HG03432 (cell line): ENCODE measurements at regions not wholly inside any gene's neighbourhood (a gene's known extent, or its start where the extent isn't known, plus 50 kb on each side); places are given as distances from the start of the nearest gene placed in this dataset.
A peak's percentile ranks its signal among the peaks of the same experiment; 100 is the strongest.
"Not testable (repeated sequence)": the region's sequence is repeated elsewhere in the genome, so short reads cannot be mapped to it uniquely, and the experiment has no call there.

Experiments used
- ATAC-seq: cut with Tn5 transposase; IDR thresholded peaks from one replicate; pipeline ENCODE4 v1.9.1; 2021; ENCODE audit warnings: mild to moderate bottlenecking, moderate library complexity; ENCODE audit not compliant: unreplicated experiment

- ATAC-seq = not testable (repeated sequence)
Observed at GRCh38 chrX:77127571-77127970, 319.6 kb upstream of the FGF16 start.

GRCh38 chrX:77143907-77144306 lies 303.3 kb upstream of the FGF16 start:
- no peak for ATAC-seq

- no peak for ATAC-seq
Observed at GRCh38 chrX:77160301-77160700, 286.9 kb upstream of the FGF16 start.

- no peak for ATAC-seq
Observed at GRCh38 chrX:77162777-77163176, 284.4 kb upstream of the FGF16 start.

- no peak for ATAC-seq
Observed at GRCh38 chrX:77167993-77168392, 279.2 kb upstream of the FGF16 start.

- ATAC-seq = no peak
Observed at GRCh38 chrX:77174680-77175519, 272.3 kb upstream of the FGF16 start.

- ATAC-seq = no peak
Observed at GRCh38 chrX:77200663-77201062, 246.5 kb upstream of the FGF16 start.

- ATAC-seq = no peak
Observed at GRCh38 chrX:77223046-77223445, 224.1 kb upstream of the FGF16 start.

- no peak for ATAC-seq
Observed at GRCh38 chrX:77264490-77264889, 182.7 kb upstream of the FGF16 start.

- ATAC-seq = no peak
Observed at GRCh38 chrX:77275392-77275791, 171.8 kb upstream of the FGF16 start.

- ATAC-seq = no peak
Observed at GRCh38 chrX:77276742-77277141, 170.4 kb upstream of the FGF16 start.

- ATAC-seq = no peak
Observed at GRCh38 chrX:77277911-77278310, 169.3 kb upstream of the FGF16 start.

GRCh38 chrX:77279373-77279772 lies 167.8 kb upstream of the FGF16 start:
- ATAC-seq = not testable (repeated sequence)

- ATAC-seq = peak; percentile 51
Observed at GRCh38 chrX:77293331-77293995, 153.7 kb upstream of the FGF16 start.

GRCh38 chrX:77298296-77298695 lies 148.9 kb upstream of the FGF16 start:
- no peak for ATAC-seq

GRCh38 chrX:77298790-77299189 lies 148.4 kb upstream of the FGF16 start:
- ATAC-seq = no peak

GRCh38 chrX:77299549-77299948 lies 147.6 kb upstream of the FGF16 start:
- no peak for ATAC-seq

- ATAC-seq = no peak
Observed at GRCh38 chrX:77342004-77342403, 105.2 kb upstream of the FGF16 start.

- ATAC-seq = no peak
Observed at GRCh38 chrX:77346859-77347258, 100.3 kb upstream of the FGF16 start.

GRCh38 chrX:77347572-77347971 lies 99.6 kb upstream of the FGF16 start:
- no peak for ATAC-seq

GRCh38 chrX:77389891-77390290 lies 57.3 kb upstream of the FGF16 start:
- ATAC-seq = no peak

- ATAC-seq = not testable (repeated sequence)
Observed at GRCh38 chrX:77390365-77390764, 56.8 kb upstream of the FGF16 start.
